Kidney epithelial cell (primary cell): ENCODE measurements at regions not wholly inside any gene's neighbourhood (a gene's known extent, or its start where the extent isn't known, plus 50 kb on each side); places are given as distances from the start of the nearest gene placed in this dataset.

Experiments used
- DNase-seq: peaks from one replicate; pipeline ENCODE4 v3.0.0-alpha.2; 2010; ENCODE audit warnings: low read depth
- H3K27me3 ChIP-seq: 2 replicates; pipeline ENCODE4 v1.6.0; 2011; ENCODE audit warnings: low read length; ENCODE audit not compliant: control insufficient read depth, insufficient read depth
- H3K36me3 ChIP-seq: 2 replicates; pipeline ENCODE4 v1.5.1; 2011; ENCODE audit warnings: low read length; ENCODE audit not compliant: control insufficient read depth, insufficient read depth
- H3K4me3 ChIP-seq: 2 replicates; pipeline ENCODE4 v1.5.1; 2011; ENCODE audit warnings: low read depth, mild to moderate bottlenecking, control low read depth, low read length
- TF ChIP-seq, protein P1 (sequence below): IDR thresholded peaks from 2 replicates; pipeline ENCODE4 v1.5.1; 2011; ENCODE audit warnings: mild to moderate bottlenecking, moderate library complexity, low read length, control low read depth, inconsistent platforms; ENCODE audit not compliant: insufficient read depth, poor library complexity, severe bottlenecking

DNA sequence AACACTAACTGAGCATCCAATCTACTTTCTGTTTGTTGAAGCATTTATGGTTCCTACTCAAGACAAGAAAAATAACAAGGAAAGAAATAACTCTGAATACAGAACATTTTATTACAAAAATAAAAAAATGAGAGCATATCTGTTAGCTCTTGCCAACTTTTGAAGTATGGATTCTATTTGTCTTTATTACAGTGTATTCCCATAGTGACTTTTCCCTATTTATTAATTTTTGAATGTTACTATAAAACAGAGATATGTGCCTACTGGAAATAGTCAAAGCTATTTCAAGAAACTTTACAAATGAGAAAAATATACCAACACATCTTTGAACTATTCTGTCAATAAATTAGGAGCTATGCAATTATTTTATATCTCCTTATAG is 153.0 kb downstream of the HLX start:
- TF ChIP-seq, protein P1, sequence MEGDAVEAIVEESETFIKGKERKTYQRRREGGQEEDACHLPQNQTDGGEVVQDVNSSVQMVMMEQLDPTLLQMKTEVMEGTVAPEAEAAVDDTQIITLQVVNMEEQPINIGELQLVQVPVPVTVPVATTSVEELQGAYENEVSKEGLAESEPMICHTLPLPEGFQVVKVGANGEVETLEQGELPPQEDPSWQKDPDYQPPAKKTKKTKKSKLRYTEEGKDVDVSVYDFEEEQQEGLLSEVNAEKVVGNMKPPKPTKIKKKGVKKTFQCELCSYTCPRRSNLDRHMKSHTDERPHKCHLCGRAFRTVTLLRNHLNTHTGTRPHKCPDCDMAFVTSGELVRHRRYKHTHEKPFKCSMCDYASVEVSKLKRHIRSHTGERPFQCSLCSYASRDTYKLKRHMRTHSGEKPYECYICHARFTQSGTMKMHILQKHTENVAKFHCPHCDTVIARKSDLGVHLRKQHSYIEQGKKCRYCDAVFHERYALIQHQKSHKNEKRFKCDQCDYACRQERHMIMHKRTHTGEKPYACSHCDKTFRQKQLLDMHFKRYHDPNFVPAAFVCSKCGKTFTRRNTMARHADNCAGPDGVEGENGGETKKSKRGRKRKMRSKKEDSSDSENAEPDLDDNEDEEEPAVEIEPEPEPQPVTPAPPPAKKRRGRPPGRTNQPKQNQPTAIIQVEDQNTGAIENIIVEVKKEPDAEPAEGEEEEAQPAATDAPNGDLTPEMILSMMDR = no peak
- no peak for DNase-seq
- Histone ChIP-seq H3K36me3 (no peaks in the 10 kb centered on the region), H3K4me3 (no peak overlapping the region), H3K27me3 (no peaks in the 10 kb centered on the region)

DNA sequence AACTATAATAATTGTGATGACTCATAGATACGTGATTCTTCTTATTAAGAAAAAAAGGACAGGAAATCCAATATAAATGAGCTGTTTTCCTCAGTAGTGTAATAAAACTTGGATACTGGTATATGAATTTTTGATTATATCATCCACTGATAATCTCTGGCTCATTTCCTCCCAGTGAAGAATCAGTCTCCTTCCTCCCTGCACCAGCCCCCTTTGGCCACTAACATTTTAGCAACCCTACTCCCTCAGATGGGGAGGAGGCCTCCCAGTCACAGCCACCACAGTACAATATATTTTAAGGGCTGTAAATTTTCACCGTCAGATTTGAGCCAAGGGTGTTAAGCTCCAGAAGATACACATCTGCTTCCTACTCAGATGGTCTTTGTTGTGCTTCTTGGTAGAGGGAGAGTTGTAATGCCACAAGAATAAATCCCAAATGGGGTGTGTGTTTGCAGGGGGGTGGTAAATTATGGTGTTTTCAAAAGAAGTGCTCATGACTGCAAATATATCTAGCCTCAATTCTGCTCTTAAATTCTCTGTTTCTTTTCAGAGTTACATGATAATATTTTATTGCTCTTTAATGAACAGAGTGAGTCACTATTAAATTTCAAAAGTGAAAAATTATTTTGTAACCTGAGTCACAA is 153.5 kb downstream of the HLX start:
- H3K27me3 ChIP-seq = no peaks in the 10 kb centered on the region
- H3K36me3 ChIP-seq = no peaks in the 10 kb centered on the region
- TF ChIP-seq, protein P1 = no peak
- no peak overlapping the region for H3K4me3 ChIP-seq
- no peak for DNase-seq

DNA sequence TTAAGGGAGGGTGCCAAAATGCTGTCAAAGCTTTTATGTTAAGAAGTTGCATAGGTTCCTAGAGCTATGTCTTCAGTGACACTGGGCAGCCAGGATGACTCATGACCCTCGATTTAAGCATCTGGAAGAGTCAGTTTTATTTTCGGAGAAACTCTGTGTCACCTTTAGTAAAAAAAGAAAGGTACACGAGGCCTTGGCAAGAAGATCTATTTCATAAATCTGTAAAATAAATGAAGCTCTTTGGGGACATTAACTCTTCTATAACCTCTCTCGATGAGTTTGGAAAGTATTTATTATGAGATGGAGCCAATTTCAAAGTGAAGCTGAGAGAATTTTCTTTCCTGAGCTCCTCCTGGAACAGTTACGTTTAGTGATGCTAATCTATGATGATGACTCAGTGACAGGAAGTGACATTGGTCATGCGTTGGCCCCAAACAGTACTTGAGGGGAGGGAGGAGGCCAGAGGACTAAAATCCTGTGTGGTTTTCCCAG is 156.5 kb downstream of the HLX start:
- no peaks in the 10 kb centered on the region for H3K36me3 ChIP-seq
- H3K4me3 ChIP-seq = no peak overlapping the region
- TF ChIP-seq, protein P1 = no peak
- DNase-seq = no peak
- H3K27me3 ChIP-seq = no peaks in the 10 kb centered on the region

DNA sequence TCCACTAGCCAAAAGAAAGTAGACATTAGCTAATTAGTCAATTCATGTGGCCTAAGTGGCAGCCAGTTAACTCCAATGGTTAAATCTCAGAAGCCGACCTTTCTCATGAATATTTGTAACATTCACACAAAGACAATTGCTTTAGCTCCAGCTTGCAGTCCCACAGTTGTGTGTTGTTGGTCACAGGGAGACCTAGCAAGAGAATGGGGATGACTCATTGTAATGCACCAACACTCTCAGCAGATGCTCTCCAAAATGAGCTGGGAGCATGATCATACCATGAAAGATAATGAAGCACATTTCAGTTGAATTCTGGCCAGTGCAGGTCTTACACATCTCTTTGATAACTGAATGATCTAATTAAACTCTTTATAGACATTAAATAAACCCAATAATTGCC is 160.4 kb downstream of the HLX start:
- Histone ChIP-seq H3K36me3 (no peaks in the 10 kb centered on the region), H3K4me3 (no peak overlapping the region), H3K27me3 (no peaks in the 10 kb centered on the region)
- TF ChIP-seq, protein P1 = no peak
- no peak for DNase-seq

DNA sequence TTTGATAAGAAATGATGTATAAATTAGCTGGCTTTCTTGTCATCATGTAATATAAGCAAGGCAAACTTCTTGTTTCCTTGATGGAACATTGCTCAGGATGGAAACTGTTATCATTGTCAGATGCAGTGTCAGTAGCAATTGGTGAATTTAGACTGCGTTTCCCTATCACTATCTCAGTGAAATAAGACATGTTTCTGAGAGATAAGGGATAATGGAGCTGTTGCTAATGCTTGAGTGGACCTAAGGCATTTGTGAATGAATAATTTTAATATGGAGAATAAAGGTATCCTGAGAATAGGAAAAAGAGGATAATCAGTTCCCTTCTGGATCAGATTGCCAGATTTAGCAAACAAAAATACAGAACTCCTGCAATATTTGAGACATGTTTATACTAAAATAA is 160.9 kb downstream of the HLX start:
- Histone ChIP-seq H3K27me3 (no peaks in the 10 kb centered on the region), H3K36me3 (no peaks in the 10 kb centered on the region), H3K4me3 (no peak overlapping the region)
- TF ChIP-seq, protein P1 = no peak
- no peak for DNase-seq

DNA sequence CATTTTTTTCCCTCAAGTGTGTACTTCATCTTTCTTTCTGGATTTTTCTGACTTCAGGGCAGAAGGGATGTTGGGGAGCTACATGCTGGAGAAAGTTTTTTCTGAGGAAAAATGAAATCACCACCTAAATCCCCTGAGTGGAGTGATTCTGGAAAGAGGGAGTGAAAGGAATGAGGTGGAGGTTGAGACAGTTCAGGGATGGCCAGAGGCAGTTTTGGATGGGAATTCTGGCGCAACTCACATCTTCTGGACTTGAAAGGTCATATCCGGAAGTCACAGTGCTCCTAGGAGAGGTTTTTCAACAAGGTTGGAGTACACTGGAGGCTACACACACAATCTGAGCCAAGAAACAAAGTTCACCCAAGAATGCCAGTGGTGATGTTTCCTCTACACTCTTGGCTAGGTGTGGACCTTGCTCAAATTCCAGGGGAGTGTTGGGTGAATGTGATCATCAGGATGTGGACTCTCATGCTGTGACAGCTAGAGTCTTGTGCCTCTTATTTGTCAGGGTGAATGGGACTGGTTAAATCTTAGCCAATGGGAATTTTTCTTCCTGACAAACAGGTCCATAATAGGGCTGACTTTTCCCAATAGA is 161.5 kb downstream of the HLX start:
- Histone ChIP-seq H3K27me3 (no peaks in the 10 kb centered on the region), H3K36me3 (no peaks in the 10 kb centered on the region), H3K4me3 (no peak overlapping the region)
- DNase-seq = no peak
- TF ChIP-seq, protein P1 = no peak
